ENCODE measurements at regions not wholly inside any gene's neighbourhood (a gene's known extent, or its start where the extent isn't known, plus 50 kb on each side); places are given as distances from the start of the nearest gene placed in this dataset.

GRCh38 chr20:60999250-60999649 is 252.8 kb upstream of the CDH4 start:
- no peaks in the 10 kb centered on the region for H3K9me3 ChIP-seq (ENCODE audit: low read depth)
- H3K4me1 ChIP-seq, result no peaks in the 10 kb centered on the region
- no peaks in the 10 kb centered on the region for H3K36me3 ChIP-seq
- H3F3A ChIP-seq (ENCODE audit: low read depth), result no peaks in the 10 kb centered on the region
- no peak overlapping the region for H3K27ac ChIP-seq
- no peak overlapping the region for H3K4me3 Mint-ChIP-seq
- H3K27me3 ChIP-seq, result peaks cover 46% of the 10 kb centered on the region
- H3K27me3 Mint-ChIP-seq (ENCODE audit: insufficient read depth, low read depth), result no peaks in the 10 kb centered on the region
- TF ChIP-seq CTCF (IDR thresholded peaks at IDR 0.05), result no peak
- no peak for TF ChIP-seq EZH2 (IDR thresholded peaks at IDR 0.05)
- TF ChIP-seq EZH2phosphoT487 (IDR thresholded peaks at IDR 0.05), result no peak
- H3K4me1 Mint-ChIP-seq, result peaks cover 5% of the 10 kb centered on the region
- H3K9me3 Mint-ChIP-seq, result no peaks in the 10 kb centered on the region
- no peak for DNase-seq (ENCODE audit: low spot score)
- H3K27ac Mint-ChIP-seq, result no peak overlapping the region
- no peaks in the 10 kb centered on the region for H4K20me1 ChIP-seq (ENCODE audit: low read depth)
- no peaks in the 10 kb centered on the region for H3K79me2 ChIP-seq (ENCODE audit: low read depth)
- no peak overlapping the region for H3K4me3 ChIP-seq
- no peak overlapping the region for H3K4me2 ChIP-seq
- H3K36me3 Mint-ChIP-seq, result no peaks in the 10 kb centered on the region
- H2AFZ ChIP-seq (replicated peaks), result no peak overlapping the region
- H3K9ac ChIP-seq, result no peak overlapping the region

- H3K9me3 ChIP-seq (ENCODE audit: low read depth), result no peaks in the 10 kb centered on the region
- no peaks in the 10 kb centered on the region for H3K36me3 Mint-ChIP-seq
- H3K4me3 ChIP-seq, result no peak overlapping the region
- H2AFZ ChIP-seq (replicated peaks), result no peak overlapping the region
- no peaks in the 10 kb centered on the region for H3K9me3 Mint-ChIP-seq
- no peaks in the 10 kb centered on the region for H4K20me1 ChIP-seq (ENCODE audit: low read depth)
- no peaks in the 10 kb centered on the region for H3K79me2 ChIP-seq (ENCODE audit: low read depth)
- H3K27ac Mint-ChIP-seq, result no peak overlapping the region
- no peak overlapping the region for H3K27ac ChIP-seq
- no peak overlapping the region for H3K4me2 ChIP-seq
- H3F3A ChIP-seq (ENCODE audit: low read depth), result no peaks in the 10 kb centered on the region
- peaks cover 49% of the 10 kb centered on the region for H3K27me3 ChIP-seq
- no peak overlapping the region for H3K9ac ChIP-seq
- H3K36me3 ChIP-seq, result no peaks in the 10 kb centered on the region
- H3K4me1 Mint-ChIP-seq, result no peaks in the 10 kb centered on the region
- no peaks in the 10 kb centered on the region for H3K27me3 Mint-ChIP-seq (ENCODE audit: insufficient read depth, low read depth)
- TF ChIP-seq EZH2phosphoT487 (IDR thresholded peaks at IDR 0.05) (no peak), EZH2 (IDR thresholded peaks at IDR 0.05) (no peak), CTCF (IDR thresholded peaks at IDR 0.05) (no peak)
- no peak for DNase-seq (ENCODE audit: low spot score)
- H3K4me1 ChIP-seq, result no peaks in the 10 kb centered on the region
- H3K4me3 Mint-ChIP-seq, result no peak overlapping the region
Measured at GRCh38 chr20:61002090-61002489, 250.0 kb upstream of the CDH4 start.

GRCh38 chr20:61014491-61014890 is 237.6 kb upstream of the CDH4 start:
- TF ChIP-seq EZH2phosphoT487 (IDR thresholded peaks at IDR 0.05) (no peak), EZH2 (IDR thresholded peaks at IDR 0.05) (no peak), CTCF (IDR thresholded peaks at IDR 0.05) (no peak)
- DNase-seq (ENCODE audit: low spot score), result no peak
- no peaks in the 10 kb centered on the region for H3K27me3 ChIP-seq
- H3K9me3 Mint-ChIP-seq, result peaks cover 5% of the 10 kb centered on the region
- no peaks in the 10 kb centered on the region for H4K20me1 ChIP-seq (ENCODE audit: low read depth)
- no peak overlapping the region for H3K27ac Mint-ChIP-seq
- peaks cover 11% of the 10 kb centered on the region for H3K27me3 Mint-ChIP-seq (ENCODE audit: insufficient read depth, low read depth)
- H3K4me1 ChIP-seq, result no peaks in the 10 kb centered on the region
- H3K9me3 ChIP-seq (ENCODE audit: low read depth), result no peaks in the 10 kb centered on the region
- no peaks in the 10 kb centered on the region for H3K36me3 ChIP-seq
- no peak overlapping the region for H3K4me3 ChIP-seq
- H3K4me1 Mint-ChIP-seq, result no peaks in the 10 kb centered on the region
- H3K4me2 ChIP-seq, result no peak overlapping the region
- H3K27ac ChIP-seq, result no peak overlapping the region
- no peaks in the 10 kb centered on the region for H3F3A ChIP-seq (ENCODE audit: low read depth)
- no peak overlapping the region for H2AFZ ChIP-seq (replicated peaks)
- no peak overlapping the region for H3K9ac ChIP-seq
- H3K36me3 Mint-ChIP-seq, result no peaks in the 10 kb centered on the region
- H3K79me2 ChIP-seq (ENCODE audit: low read depth), result no peaks in the 10 kb centered on the region
- H3K4me3 Mint-ChIP-seq, result no peak overlapping the region

GRCh38 chr20:61015602-61016001 is 236.5 kb upstream of the CDH4 start:
- H3K4me3 Mint-ChIP-seq, result no peak overlapping the region

More at GRCh38 chr20:61015602-61016001, 236.5 kb upstream of the CDH4 start:
- H3K4me3 ChIP-seq, result no peak overlapping the region
- no peak overlapping the region for H3K27ac Mint-ChIP-seq
- peaks cover 5% of the 10 kb centered on the region for H3K9me3 Mint-ChIP-seq
- H3K4me2 ChIP-seq, result no peak overlapping the region
- no peaks in the 10 kb centered on the region for H3K9me3 ChIP-seq (ENCODE audit: low read depth)
- H3K36me3 ChIP-seq, result no peaks in the 10 kb centered on the region
- H3K9ac ChIP-seq, result no peak overlapping the region
- H4K20me1 ChIP-seq (ENCODE audit: low read depth), result no peaks in the 10 kb centered on the region
- no peak for DNase-seq (ENCODE audit: low spot score)
- H3K4me1 ChIP-seq, result no peaks in the 10 kb centered on the region
- no peak for TF ChIP-seq CTCF (IDR thresholded peaks at IDR 0.05)
- TF ChIP-seq EZH2 (IDR thresholded peaks at IDR 0.05), result no peak
- TF ChIP-seq EZH2phosphoT487 (IDR thresholded peaks at IDR 0.05), result no peak
- peaks cover 15% of the 10 kb centered on the region for H3K27me3 Mint-ChIP-seq (ENCODE audit: insufficient read depth, low read depth)
- no peaks in the 10 kb centered on the region for H3F3A ChIP-seq (ENCODE audit: low read depth)
- no peaks in the 10 kb centered on the region for H3K79me2 ChIP-seq (ENCODE audit: low read depth)
- H3K36me3 Mint-ChIP-seq, result no peaks in the 10 kb centered on the region
- H2AFZ ChIP-seq (replicated peaks), result no peak overlapping the region
- no peak overlapping the region for H3K27ac ChIP-seq
- H3K27me3 ChIP-seq, result no peaks in the 10 kb centered on the region
- no peaks in the 10 kb centered on the region for H3K4me1 Mint-ChIP-seq
